Ishikawa (cell line): ENCODE measurements at regions not wholly inside any gene's neighbourhood (a gene's known extent, or its start where the extent isn't known, plus 50 kb on each side); places are given as distances from the start of the nearest gene placed in this dataset.

Experiments
- CEBPB ChIP-seq: IDR thresholded peaks from 2 replicates; pipeline ENCODE4 v1.6.1; 2012
- EGR1 ChIP-seq: IDR thresholded peaks from 2 replicates; pipeline ENCODE4 v1.6.1; 2012
- EP300 ChIP-seq: IDR thresholded peaks from 2 replicates; pipeline ENCODE4 v1.6.1; 2012; ENCODE audit warnings: borderline replicate concordance
- NFIC ChIP-seq: IDR thresholded peaks from 2 replicates; pipeline ENCODE4 v1.6.1; 2012
- RAD21 ChIP-seq: IDR thresholded peaks from 2 replicates; pipeline ENCODE4 v1.6.1; 2012; ENCODE audit warnings: low read depth
- REST ChIP-seq: IDR thresholded peaks from 2 replicates; pipeline ENCODE4 v1.6.1; 2012; ENCODE audit warnings: low read depth, mild to moderate bottlenecking
- TCF12 ChIP-seq: IDR thresholded peaks from 2 replicates; pipeline ENCODE4 v1.6.1; 2012; ENCODE audit warnings: low read depth
- TEAD4 ChIP-seq: IDR thresholded peaks from 2 replicates; pipeline ENCODE4 v1.6.1; 2012
- YY1 ChIP-seq: IDR thresholded peaks from 2 replicates; pipeline ENCODE4 v1.6.1; 2012; ENCODE audit warnings: low read depth
- ZBTB7A ChIP-seq: IDR thresholded peaks from 2 replicates; pipeline ENCODE4 v1.6.1; 2012; ENCODE audit warnings: low read depth
- TF ChIP-seq, protein P1 (sequence below): IDR thresholded peaks from 2 replicates; pipeline ENCODE4 v1.6.1; 2012
- TF ChIP-seq, protein P2 (sequence below): IDR thresholded peaks from 2 replicates; pipeline ENCODE4 v1.6.1; 2012

DNA sequence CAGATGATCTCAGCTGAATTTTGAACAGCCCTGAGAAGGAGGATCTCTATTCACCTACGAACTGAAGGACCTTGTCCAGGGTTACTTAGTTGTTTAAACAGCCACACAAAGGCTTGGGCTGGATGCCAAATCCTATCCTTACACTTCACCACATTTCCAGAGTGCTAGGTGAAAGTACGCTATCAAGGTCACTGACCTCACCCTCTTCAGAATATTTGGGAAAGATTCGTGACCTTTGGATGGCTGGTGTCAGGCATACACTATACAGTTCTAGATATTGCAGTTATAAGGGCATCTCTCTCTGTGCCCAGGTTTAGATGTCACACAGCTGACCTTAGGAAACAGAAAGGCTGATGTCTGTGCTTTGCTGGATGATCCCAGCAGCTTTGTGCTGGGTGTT, 61.2 kb upstream of the ABLIM1 start:
- TF ChIP-seq EGR1, result no peak
- TF ChIP-seq REST, result no peak
- TF ChIP-seq, protein P1, sequence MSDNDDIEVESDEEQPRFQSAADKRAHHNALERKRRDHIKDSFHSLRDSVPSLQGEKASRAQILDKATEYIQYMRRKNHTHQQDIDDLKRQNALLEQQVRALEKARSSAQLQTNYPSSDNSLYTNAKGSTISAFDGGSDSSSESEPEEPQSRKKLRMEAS, result no peak
- TF ChIP-seq ZBTB7A, result no peak
- no peak for TF ChIP-seq CEBPB
- TF ChIP-seq YY1, result no peak
- no peak for TF ChIP-seq RAD21
- TF ChIP-seq, protein P2, sequence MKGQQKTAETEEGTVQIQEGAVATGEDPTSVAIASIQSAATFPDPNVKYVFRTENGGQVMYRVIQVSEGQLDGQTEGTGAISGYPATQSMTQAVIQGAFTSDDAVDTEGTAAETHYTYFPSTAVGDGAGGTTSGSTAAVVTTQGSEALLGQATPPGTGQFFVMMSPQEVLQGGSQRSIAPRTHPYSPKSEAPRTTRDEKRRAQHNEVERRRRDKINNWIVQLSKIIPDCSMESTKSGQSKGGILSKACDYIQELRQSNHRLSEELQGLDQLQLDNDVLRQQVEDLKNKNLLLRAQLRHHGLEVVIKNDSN, result no peak
- no peak for TF ChIP-seq TCF12
- TF ChIP-seq EP300, result no peak
- TF ChIP-seq NFIC, result 0 out of 2 replicates have a peak, but pooled peaks have one; percentile 16
- TF ChIP-seq TEAD4, result no peak
